ENCODE measurements at regions not wholly inside any gene's neighbourhood (a gene's known extent, or its start where the extent isn't known, plus 50 kb on each side); places are given as distances from the start of the nearest gene placed in this dataset.

DNA sequence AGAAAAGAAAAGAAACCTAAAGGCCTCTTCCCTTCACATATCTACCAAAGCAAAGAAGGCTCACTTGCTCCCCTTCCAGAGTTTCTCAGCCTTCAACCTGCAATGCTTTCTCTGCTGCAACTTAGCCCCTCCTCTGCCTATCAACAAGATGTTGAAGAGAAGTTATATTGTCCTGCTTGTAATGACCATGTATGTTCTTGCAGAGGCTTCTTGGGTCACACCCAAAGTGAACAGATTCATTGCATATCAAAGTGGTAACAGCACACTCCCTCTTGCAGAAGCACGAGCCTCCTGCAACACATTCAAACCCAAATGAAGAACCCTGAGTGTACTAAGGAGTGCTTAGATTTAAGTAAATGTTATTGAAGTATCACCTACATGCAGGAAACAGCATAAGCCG lies 494.3 kb downstream of the NTRK2 start:
- TF ChIP-seq, protein P1, sequence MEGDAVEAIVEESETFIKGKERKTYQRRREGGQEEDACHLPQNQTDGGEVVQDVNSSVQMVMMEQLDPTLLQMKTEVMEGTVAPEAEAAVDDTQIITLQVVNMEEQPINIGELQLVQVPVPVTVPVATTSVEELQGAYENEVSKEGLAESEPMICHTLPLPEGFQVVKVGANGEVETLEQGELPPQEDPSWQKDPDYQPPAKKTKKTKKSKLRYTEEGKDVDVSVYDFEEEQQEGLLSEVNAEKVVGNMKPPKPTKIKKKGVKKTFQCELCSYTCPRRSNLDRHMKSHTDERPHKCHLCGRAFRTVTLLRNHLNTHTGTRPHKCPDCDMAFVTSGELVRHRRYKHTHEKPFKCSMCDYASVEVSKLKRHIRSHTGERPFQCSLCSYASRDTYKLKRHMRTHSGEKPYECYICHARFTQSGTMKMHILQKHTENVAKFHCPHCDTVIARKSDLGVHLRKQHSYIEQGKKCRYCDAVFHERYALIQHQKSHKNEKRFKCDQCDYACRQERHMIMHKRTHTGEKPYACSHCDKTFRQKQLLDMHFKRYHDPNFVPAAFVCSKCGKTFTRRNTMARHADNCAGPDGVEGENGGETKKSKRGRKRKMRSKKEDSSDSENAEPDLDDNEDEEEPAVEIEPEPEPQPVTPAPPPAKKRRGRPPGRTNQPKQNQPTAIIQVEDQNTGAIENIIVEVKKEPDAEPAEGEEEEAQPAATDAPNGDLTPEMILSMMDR (IDR thresholded peaks at IDR 0.05), result no peak
- TF ChIP-seq POLR2AphosphoS5 (IDR thresholded peaks at IDR 0.05; ENCODE audit: low read depth, low read length) (no peak), TCF7L2 (IDR thresholded peaks at IDR 0.05; ENCODE audit: low read depth, low read length) (no peak)
- TF ChIP-seq, protein P2, sequence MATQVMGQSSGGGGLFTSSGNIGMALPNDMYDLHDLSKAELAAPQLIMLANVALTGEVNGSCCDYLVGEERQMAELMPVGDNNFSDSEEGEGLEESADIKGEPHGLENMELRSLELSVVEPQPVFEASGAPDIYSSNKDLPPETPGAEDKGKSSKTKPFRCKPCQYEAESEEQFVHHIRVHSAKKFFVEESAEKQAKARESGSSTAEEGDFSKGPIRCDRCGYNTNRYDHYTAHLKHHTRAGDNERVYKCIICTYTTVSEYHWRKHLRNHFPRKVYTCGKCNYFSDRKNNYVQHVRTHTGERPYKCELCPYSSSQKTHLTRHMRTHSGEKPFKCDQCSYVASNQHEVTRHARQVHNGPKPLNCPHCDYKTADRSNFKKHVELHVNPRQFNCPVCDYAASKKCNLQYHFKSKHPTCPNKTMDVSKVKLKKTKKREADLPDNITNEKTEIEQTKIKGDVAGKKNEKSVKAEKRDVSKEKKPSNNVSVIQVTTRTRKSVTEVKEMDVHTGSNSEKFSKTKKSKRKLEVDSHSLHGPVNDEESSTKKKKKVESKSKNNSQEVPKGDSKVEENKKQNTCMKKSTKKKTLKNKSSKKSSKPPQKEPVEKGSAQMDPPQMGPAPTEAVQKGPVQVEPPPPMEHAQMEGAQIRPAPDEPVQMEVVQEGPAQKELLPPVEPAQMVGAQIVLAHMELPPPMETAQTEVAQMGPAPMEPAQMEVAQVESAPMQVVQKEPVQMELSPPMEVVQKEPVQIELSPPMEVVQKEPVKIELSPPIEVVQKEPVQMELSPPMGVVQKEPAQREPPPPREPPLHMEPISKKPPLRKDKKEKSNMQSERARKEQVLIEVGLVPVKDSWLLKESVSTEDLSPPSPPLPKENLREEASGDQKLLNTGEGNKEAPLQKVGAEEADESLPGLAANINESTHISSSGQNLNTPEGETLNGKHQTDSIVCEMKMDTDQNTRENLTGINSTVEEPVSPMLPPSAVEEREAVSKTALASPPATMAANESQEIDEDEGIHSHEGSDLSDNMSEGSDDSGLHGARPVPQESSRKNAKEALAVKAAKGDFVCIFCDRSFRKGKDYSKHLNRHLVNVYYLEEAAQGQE (IDR thresholded peaks at IDR 0.05; ENCODE audit: insufficient read depth in 1 of 2, low read depth in 2 of 2, low read length in 1 of 2), result no peak
